PC-9 (cell line): ENCODE measurements at regions not wholly inside any gene's neighbourhood (a gene's known extent, or its start where the extent isn't known, plus 50 kb on each side); places are given as distances from the start of the nearest gene placed in this dataset.

Experiments
- EZH2 ChIP-seq: fragments of 200-600 bp; sonication (generic); IDR thresholded peaks from 2 replicates; pipeline ENCODE4 v1.8.0; 2017; ENCODE audit warnings: antibody characterized with exemption, low read depth
- TF ChIP-seq, protein P1 (sequence below): fragments of 200-600 bp; sonication (generic); conservative IDR thresholded peaks from 2 replicates; pipeline ENCODE4 v1.6.1; 2017; ENCODE audit warnings: mixed run types, antibody characterized with exemption, mild to moderate bottlenecking, moderate library complexity

DNA sequence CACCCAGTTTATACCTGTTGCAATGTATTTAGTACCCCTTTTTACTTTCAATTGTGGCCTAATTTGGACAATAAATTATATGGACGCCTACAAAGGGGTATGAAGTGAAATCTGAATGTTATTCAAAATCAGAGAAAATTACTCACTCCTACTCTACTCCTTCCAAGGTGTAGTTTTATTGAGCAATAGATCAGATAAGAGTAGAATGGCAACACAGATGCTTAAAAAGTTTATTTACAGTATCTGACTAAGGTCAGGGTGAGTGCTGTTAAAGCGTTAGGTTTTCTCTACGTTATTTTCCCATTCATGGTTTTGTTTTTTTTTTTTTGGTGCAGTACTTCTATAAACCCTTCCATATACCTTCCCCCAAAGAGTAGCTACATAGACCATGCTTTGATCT, 805.6 kb downstream of the KCNA4 start:
- TF ChIP-seq, protein P1, sequence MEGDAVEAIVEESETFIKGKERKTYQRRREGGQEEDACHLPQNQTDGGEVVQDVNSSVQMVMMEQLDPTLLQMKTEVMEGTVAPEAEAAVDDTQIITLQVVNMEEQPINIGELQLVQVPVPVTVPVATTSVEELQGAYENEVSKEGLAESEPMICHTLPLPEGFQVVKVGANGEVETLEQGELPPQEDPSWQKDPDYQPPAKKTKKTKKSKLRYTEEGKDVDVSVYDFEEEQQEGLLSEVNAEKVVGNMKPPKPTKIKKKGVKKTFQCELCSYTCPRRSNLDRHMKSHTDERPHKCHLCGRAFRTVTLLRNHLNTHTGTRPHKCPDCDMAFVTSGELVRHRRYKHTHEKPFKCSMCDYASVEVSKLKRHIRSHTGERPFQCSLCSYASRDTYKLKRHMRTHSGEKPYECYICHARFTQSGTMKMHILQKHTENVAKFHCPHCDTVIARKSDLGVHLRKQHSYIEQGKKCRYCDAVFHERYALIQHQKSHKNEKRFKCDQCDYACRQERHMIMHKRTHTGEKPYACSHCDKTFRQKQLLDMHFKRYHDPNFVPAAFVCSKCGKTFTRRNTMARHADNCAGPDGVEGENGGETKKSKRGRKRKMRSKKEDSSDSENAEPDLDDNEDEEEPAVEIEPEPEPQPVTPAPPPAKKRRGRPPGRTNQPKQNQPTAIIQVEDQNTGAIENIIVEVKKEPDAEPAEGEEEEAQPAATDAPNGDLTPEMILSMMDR: no peak
- TF ChIP-seq EZH2: no peak
